ENCODE measurements at regions not wholly inside any gene's neighbourhood (a gene's known extent, or its start where the extent isn't known, plus 50 kb on each side); places are given as distances from the start of the nearest gene placed in this dataset.

- no peaks in the 10 kb centered on the region for H3K9me3 ChIP-seq
- intact Hi-C loops (cut with DNase I), result no loop called here
- ATAC-seq, result no peak
- no peaks in the 10 kb centered on the region for H3K36me3 ChIP-seq
- TF ChIP-seq, protein P1, sequence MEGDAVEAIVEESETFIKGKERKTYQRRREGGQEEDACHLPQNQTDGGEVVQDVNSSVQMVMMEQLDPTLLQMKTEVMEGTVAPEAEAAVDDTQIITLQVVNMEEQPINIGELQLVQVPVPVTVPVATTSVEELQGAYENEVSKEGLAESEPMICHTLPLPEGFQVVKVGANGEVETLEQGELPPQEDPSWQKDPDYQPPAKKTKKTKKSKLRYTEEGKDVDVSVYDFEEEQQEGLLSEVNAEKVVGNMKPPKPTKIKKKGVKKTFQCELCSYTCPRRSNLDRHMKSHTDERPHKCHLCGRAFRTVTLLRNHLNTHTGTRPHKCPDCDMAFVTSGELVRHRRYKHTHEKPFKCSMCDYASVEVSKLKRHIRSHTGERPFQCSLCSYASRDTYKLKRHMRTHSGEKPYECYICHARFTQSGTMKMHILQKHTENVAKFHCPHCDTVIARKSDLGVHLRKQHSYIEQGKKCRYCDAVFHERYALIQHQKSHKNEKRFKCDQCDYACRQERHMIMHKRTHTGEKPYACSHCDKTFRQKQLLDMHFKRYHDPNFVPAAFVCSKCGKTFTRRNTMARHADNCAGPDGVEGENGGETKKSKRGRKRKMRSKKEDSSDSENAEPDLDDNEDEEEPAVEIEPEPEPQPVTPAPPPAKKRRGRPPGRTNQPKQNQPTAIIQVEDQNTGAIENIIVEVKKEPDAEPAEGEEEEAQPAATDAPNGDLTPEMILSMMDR (IDR thresholded peaks at IDR 0.05), result no peak
- H3K27ac ChIP-seq, result no peak overlapping the region
- no peak for DNase-seq
- peaks cover 5% of the 10 kb centered on the region for H3K4me1 ChIP-seq
- no peak overlapping the region for H3K4me3 ChIP-seq
- H3K27me3 ChIP-seq (ENCODE audit: low read depth), result no peaks in the 10 kb centered on the region
Observed at GRCh38 chr4:138668309-138668708, 347.3 kb upstream of the NOCT start.

GRCh38 chr4:138666366-138666765 lies 349.2 kb upstream of the NOCT start:
- Histone ChIP-seq H3K27me3 (ENCODE audit: low read depth) (no peaks in the 10 kb centered on the region), H3K9me3 (no peaks in the 10 kb centered on the region), H3K27ac (no peak overlapping the region), H3K4me3 (no peak overlapping the region), H3K36me3 (no peaks in the 10 kb centered on the region), H3K4me1 (no peaks in the 10 kb centered on the region)
- intact Hi-C loops (cut with DNase I), result no loop called here
- DNase-seq (no peak), ATAC-seq (no peak)
- TF ChIP-seq, protein P1 (IDR thresholded peaks at IDR 0.05), result no peak

GRCh38 chr4:138665851-138666250 lies 349.7 kb upstream of the NOCT start:
- ATAC-seq (no peak), DNase-seq (no peak)
- TF ChIP-seq, protein P1 (IDR thresholded peaks at IDR 0.05), result no peak
- Histone ChIP-seq H3K27me3 (ENCODE audit: low read depth) (no peaks in the 10 kb centered on the region), H3K36me3 (no peaks in the 10 kb centered on the region), H3K27ac (no peak overlapping the region), H3K9me3 (no peaks in the 10 kb centered on the region), H3K4me3 (no peak overlapping the region), H3K4me1 (no peaks in the 10 kb centered on the region)
- intact Hi-C loops (cut with DNase I), result no loop called here

DNA sequence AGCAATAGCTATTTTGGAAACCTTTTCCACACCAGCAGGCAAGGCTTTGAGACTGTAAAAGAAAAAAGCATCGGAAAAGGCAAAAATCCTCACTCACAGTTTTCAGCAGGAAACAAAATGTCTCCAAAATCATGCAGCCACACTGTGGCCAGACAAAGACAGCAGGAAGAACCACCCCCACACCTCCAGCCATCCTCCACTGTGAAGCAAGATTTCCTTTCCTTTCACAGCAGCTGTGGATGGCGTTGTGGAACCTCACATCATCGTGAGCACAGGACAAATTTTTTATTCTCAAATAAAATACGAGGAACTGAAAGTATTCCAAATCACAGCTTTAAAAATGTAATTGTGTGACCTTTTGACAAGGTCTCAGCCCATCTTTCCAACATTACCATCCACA lies 351.7 kb upstream of the NOCT start:
- Histone ChIP-seq H3K36me3 (no peaks in the 10 kb centered on the region), H3K27ac (no peak overlapping the region), H3K4me1 (no peaks in the 10 kb centered on the region), H3K9me3 (no peaks in the 10 kb centered on the region), H3K4me3 (no peak overlapping the region), H3K27me3 (ENCODE audit: low read depth) (no peaks in the 10 kb centered on the region)
- ATAC-seq (no peak), DNase-seq (no peak)
- intact Hi-C loops (cut with DNase I), result no loop called here
- TF ChIP-seq, protein P1 (IDR thresholded peaks at IDR 0.05), result no peak

DNA sequence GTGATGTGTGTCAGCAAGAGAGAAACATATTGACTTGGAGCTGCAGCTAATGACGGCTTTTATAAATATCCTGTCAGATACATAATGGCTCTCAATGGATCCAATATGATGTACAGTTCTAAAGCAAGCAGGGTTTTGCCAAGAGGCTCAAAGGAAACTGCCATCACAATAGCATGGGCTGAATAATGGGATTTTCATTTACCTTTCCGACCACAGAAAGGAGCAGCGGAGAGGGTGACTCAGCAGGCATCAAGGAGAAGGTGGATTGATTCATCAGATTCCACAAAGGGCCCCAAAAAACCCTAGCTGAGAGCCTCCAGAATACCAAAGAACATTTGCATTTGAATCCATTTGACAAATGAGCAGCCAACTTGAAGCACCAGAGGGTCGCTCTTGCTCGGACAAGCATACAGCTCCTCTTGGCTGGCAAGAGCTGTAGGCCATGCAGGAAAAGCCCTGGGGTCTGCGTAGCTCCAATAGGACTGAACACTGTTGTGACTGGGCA lies 355.7 kb upstream of the NOCT start:
- intact Hi-C loops (cut with DNase I), result no loop called here

More for the DNA sequence above, 355.7 kb upstream of the NOCT start:
- DNase-seq (no peak), ATAC-seq (no peak)
- Histone ChIP-seq H3K27me3 (ENCODE audit: low read depth) (no peaks in the 10 kb centered on the region), H3K9me3 (no peaks in the 10 kb centered on the region), H3K27ac (no peak overlapping the region), H3K4me1 (no peaks in the 10 kb centered on the region), H3K4me3 (no peak overlapping the region), H3K36me3 (no peaks in the 10 kb centered on the region)
- TF ChIP-seq, protein P1 (IDR thresholded peaks at IDR 0.05), result no peak

Data from lower lobe of right lung (tissue), 2 donors.